Activated CD8-positive, alpha-beta T cell treated with anti-CD3 and anti-CD28 coated beads for 36 hours (primary cell): ENCODE measurements at regions not wholly inside any gene's neighbourhood (a gene's known extent, or its start where the extent isn't known, plus 50 kb on each side); places are given as distances from the start of the nearest gene placed in this dataset.

Source experiments
- ATAC-seq: fragments of 200-7000 bp; cut with Tn5 transposase; one replicate; pipeline ENCODE4 v1.10.0; 2021; ENCODE audit warnings: mild to moderate bottlenecking, moderate library complexity
- CTCF ChIA-PET: fragments of 350-600 bp; sonication (Branson Sonifier 250); formaldehyde crosslinking; loops from one replicate; lab custom pipeline; 2021; ENCODE audit warnings: antibody characterized with exemption; lab: Charles Lee
- POLR2A ChIA-PET: fragments of 350-600 bp; sonication (Branson Sonifier 250); formaldehyde crosslinking; loops from one replicate; lab custom pipeline; 2021; ENCODE audit warnings: antibody characterized with exemption; lab: Charles Lee
- DNase-seq: peaks from one replicate; pipeline ENCODE4 v3.0.0-alpha.2; 2020
- H3K27ac Mint-ChIP-seq: one replicate; pipeline ENCODE4 v1.8.0; 2021; ENCODE audit warnings: mild to moderate bottlenecking, mixed read lengths
- H3K27me3 Mint-ChIP-seq: one replicate; pipeline ENCODE4 v1.8.0; 2021; ENCODE audit warnings: mixed read lengths
- H3K36me3 Mint-ChIP-seq: one replicate; pipeline ENCODE4 v1.8.0; 2021; ENCODE audit warnings: low read depth, mixed read lengths
- H3K4me1 Mint-ChIP-seq: one replicate; pipeline ENCODE4 v1.8.0; 2021; ENCODE audit warnings: low read depth, mixed read lengths
- H3K4me3 Mint-ChIP-seq: one replicate; pipeline ENCODE4 v1.8.0; 2021; ENCODE audit warnings: mild to moderate bottlenecking, moderate library complexity, mixed read lengths
- H3K9me3 Mint-ChIP-seq: one replicate; pipeline ENCODE4 v1.8.0; 2021; ENCODE audit warnings: mixed read lengths
- CTCF ChIP-seq: fragments of 200-600 bp; IDR thresholded peaks from one replicate; pipeline ENCODE4 v1.8.0; 2022; ENCODE audit warnings: antibody characterized with exemption, mild to moderate bottlenecking
- intact Hi-C: fragments of 100-400 bp; cut with micrococcal nuclease; formaldehyde crosslinking; loops from one replicate; pipeline ENCODE4 v1.10.0; 2022

- POLR2A ChIA-PET: no interaction called here
- Mint-ChIP-seq H3K36me3 (no peaks in the 10 kb centered on the region), H3K9me3 (no peaks in the 10 kb centered on the region), H3K27ac (no peak overlapping the region), H3K4me3 (no peak overlapping the region), H3K4me1 (no peaks in the 10 kb centered on the region), H3K27me3 (no peaks in the 10 kb centered on the region)
- TF ChIP-seq CTCF: no peak
- DNase-seq: no peak
- ATAC-seq: no peak
- intact Hi-C loops: no loop called here
- CTCF ChIA-PET: no interaction called here
Measured at GRCh38 chr22:48700180-48700565, 1127.5 kb downstream of the BRD1 start.

DNA sequence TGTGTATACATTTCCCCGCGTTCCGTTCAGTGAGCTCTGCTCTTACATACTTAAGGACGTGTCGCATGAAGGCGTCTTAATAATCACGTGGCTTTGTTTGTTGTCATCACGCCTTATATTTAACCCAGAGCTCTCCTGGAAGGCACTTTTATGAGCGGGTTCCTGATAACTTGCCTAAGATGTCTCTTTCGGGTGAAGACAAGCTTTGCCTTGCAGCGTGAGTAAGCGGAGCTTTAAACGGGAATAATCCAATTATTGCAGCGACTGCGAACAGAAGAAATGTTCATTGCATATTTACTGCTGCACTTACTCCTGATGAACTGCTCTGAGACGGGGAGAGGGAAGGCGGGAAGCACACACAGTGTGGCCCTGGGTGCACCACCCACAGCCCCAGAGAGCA is 1128.2 kb downstream of the BRD1 start:
- ATAC-seq (no peak), DNase-seq (no peak)
- intact Hi-C loops: no loop called here
- no peaks in the 10 kb centered on the region for H3K4me1 Mint-ChIP-seq
- CTCF ChIA-PET: no interaction called here
- no peak for TF ChIP-seq CTCF
- no peaks in the 10 kb centered on the region for H3K9me3 Mint-ChIP-seq
- POLR2A ChIA-PET: no interaction called here
- H3K27me3 Mint-ChIP-seq: no peaks in the 10 kb centered on the region
- H3K27ac Mint-ChIP-seq: no peak overlapping the region
- H3K4me3 Mint-ChIP-seq: no peak overlapping the region
- H3K36me3 Mint-ChIP-seq: no peaks in the 10 kb centered on the region

GRCh38 chr22:48698618-48699017 is 1129.1 kb downstream of the BRD1 start:
- no peak overlapping the region for H3K27ac Mint-ChIP-seq
- no peaks in the 10 kb centered on the region for H3K27me3 Mint-ChIP-seq
- intact Hi-C loops: no loop called here
- no peak for DNase-seq
- H3K4me3 Mint-ChIP-seq: no peak overlapping the region
- CTCF ChIA-PET: no interaction called here
- no peak for TF ChIP-seq CTCF
- no peak for ATAC-seq
- H3K36me3 Mint-ChIP-seq: no peaks in the 10 kb centered on the region
- POLR2A ChIA-PET: no interaction called here
- H3K4me1 Mint-ChIP-seq: no peaks in the 10 kb centered on the region
- H3K9me3 Mint-ChIP-seq: no peaks in the 10 kb centered on the region

DNA sequence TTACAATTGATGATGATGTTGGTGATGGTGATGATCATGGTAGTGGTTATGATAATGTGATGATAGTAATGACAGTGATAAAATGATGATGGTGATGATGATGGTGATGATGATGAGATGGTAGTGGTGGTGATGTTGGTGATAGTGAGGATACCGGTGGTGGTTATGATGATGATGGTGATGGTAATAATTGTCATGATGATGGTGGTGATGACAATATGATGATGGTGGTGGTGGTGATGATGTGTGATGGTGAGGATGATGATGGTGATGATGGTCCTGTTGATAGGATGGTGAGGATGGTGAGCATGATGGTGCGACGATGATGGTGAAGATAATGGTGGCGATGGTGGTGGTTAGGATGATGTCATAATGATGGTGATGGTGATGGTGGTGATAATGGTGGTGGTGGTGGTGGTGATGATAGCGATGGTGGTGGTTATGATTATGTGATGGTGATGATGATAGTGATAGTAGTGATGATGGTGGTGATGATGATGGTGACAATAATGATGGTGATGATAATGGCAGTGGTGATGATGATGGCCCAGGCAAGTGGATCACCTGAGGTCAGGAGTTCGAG is 1129.9 kb downstream of the BRD1 start:
- Mint-ChIP-seq H3K36me3 (no peaks in the 10 kb centered on the region), H3K4me1 (no peaks in the 10 kb centered on the region), H3K27ac (no peak overlapping the region), H3K27me3 (no peaks in the 10 kb centered on the region), H3K4me3 (no peak overlapping the region), H3K9me3 (no peaks in the 10 kb centered on the region)
- ChIA-PET POLR2A (no interaction called here), CTCF (no interaction called here)
- ATAC-seq (no peak), DNase-seq (no peak)
- intact Hi-C loops: no loop called here
- no peak for TF ChIP-seq CTCF

DNA sequence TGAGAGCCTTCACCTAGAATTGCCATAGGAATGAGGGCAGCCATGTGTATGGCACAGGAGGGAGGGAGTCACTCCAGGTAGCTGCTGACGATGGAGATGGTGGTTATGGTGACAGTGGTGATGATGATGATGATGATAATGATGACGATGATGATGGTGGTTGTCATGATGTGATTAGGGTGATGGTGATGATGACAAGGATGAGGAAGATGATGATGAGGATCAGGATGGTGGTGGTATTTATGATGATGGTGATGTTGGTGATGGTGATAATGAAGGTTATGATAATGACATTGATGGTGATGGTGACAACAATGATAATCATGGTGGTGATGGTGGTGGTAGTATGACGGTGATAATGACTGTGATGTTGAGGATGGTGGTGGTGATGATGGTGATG is 1130.5 kb downstream of the BRD1 start:
- Mint-ChIP-seq H3K4me1 (no peaks in the 10 kb centered on the region), H3K4me3 (no peak overlapping the region), H3K36me3 (no peaks in the 10 kb centered on the region), H3K27ac (no peak overlapping the region), H3K9me3 (no peaks in the 10 kb centered on the region), H3K27me3 (no peaks in the 10 kb centered on the region)
- ATAC-seq (no peak), DNase-seq (no peak)
- ChIA-PET POLR2A (no interaction called here), CTCF (no interaction called here)
- intact Hi-C loops: no loop called here
- no peak for TF ChIP-seq CTCF
